Fibroblast of pulmonary artery (primary cell): ENCODE measurements at regions not wholly inside any gene's neighbourhood (a gene's known extent, or its start where the extent isn't known, plus 50 kb on each side); places are given as distances from the start of the nearest gene placed in this dataset.

ENCODE experiments used
- DNase-seq: peaks from one replicate; pipeline ENCODE4 v3.0.0-alpha.2; 2010; ENCODE audit warnings: low read depth
- H3K4me3 ChIP-seq: replicated peaks from 2 replicates; pipeline ENCODE4 v1.5.1; 2011; ENCODE audit warnings: low read depth, mild to moderate bottlenecking, control low read depth, low read length, moderate library complexity
- CTCF ChIP-seq: IDR thresholded peaks from 2 replicates; pipeline ENCODE4 v1.5.1; 2011; ENCODE audit warnings: mild to moderate bottlenecking, control low read depth, low read length, inconsistent platforms; ENCODE audit errors: missing control alignments

GRCh38 chr19:28428663-28429348 is 784.1 kb downstream of the UQCRFS1 start:
- H3K4me3 ChIP-seq, result no peak overlapping the region
- TF ChIP-seq CTCF, result no peak
- no peak for DNase-seq

GRCh38 chr19:28427376-28428083 is 785.4 kb downstream of the UQCRFS1 start:
- H3K4me3 ChIP-seq, result no peak overlapping the region
- TF ChIP-seq CTCF, result no peak
- no peak for DNase-seq

GRCh38 chr19:28426730-28427225 is 786.2 kb downstream of the UQCRFS1 start:
- H3K4me3 ChIP-seq, result no peak overlapping the region
- TF ChIP-seq CTCF, result no peak
- peak; percentile 22 for DNase-seq

GRCh38 chr19:28426110-28426729 is 786.7 kb downstream of the UQCRFS1 start:
- no peak overlapping the region for H3K4me3 ChIP-seq
- no peak for DNase-seq
- no peak for TF ChIP-seq CTCF

GRCh38 chr19:28425046-28425931 is 787.7 kb downstream of the UQCRFS1 start:
- no peak for TF ChIP-seq CTCF
- DNase-seq, result peak; percentile 30

GRCh38 chr19:28424662-28425045 is 788.3 kb downstream of the UQCRFS1 start:
- DNase-seq, result no peak
- no peak overlapping the region for H3K4me3 ChIP-seq
- TF ChIP-seq CTCF, result no peak

More at GRCh38 chr19:28425046-28425931, 787.7 kb downstream of the UQCRFS1 start:
- no peak overlapping the region for H3K4me3 ChIP-seq
